WTC11 (cell line): ENCODE measurements at regions not wholly inside any gene's neighbourhood (a gene's known extent, or its start where the extent isn't known, plus 50 kb on each side); places are given as distances from the start of the nearest gene placed in this dataset.

Source experiments
- ATAC-seq: fragments of 200-7000 bp; cut with Tn5 transposase; 2 replicates; pipeline ENCODE4 v1.10.0; 2021; ENCODE audit warnings: mild to moderate bottlenecking, moderate library complexity
- CTCF ChIA-PET: fragments of 300-600 bp; sonication (Branson Sonifier 250); formaldehyde crosslinking; loops from one replicate; lab custom pipeline; 2021; ENCODE audit warnings: antibody characterized with exemption; lab: Charles Lee
- POLR2A ChIA-PET: fragments of 350-600 bp; sonication (Branson Sonifier 250); formaldehyde crosslinking; loops from one replicate; lab custom pipeline; 2021; ENCODE audit warnings: antibody characterized with exemption; lab: Charles Lee
- DNase-seq: peaks from one replicate; pipeline ENCODE4 v3.0.0; 2021; ENCODE audit warnings: low spot score
- H3K27ac Mint-ChIP-seq: 2 replicates; pipeline ENCODE4 v1.8.0; 2021; ENCODE audit warnings: mixed read lengths
- H3K27me3 Mint-ChIP-seq: 2 replicates; pipeline ENCODE4 v1.8.0; 2021; ENCODE audit warnings: low read depth, mild to moderate bottlenecking, moderate library complexity, mixed read lengths
- H3K36me3 Mint-ChIP-seq: 2 replicates; pipeline ENCODE4 v1.8.0; 2021; ENCODE audit warnings: mixed read lengths
- H3K4me1 Mint-ChIP-seq: 2 replicates; pipeline ENCODE4 v1.8.0; 2022; ENCODE audit warnings: mixed read lengths
- H3K4me3 Mint-ChIP-seq: 2 replicates; pipeline ENCODE4 v1.8.0; 2021; ENCODE audit warnings: mild to moderate bottlenecking, moderate library complexity, mixed read lengths
- H3K9me3 Mint-ChIP-seq: 2 replicates; pipeline ENCODE4 v1.8.0; 2021; ENCODE audit warnings: mixed read lengths
- ATF1 ChIP-seq: sonication (generic); formaldehyde crosslinking; IDR thresholded peaks from 2 replicates; pipeline ENCODE4 v1.8.1; 2023; ENCODE audit warnings: mild to moderate bottlenecking, moderate library complexity, missing genetic modification reagents
- ATF6 ChIP-seq: sonication (generic); formaldehyde crosslinking; IDR thresholded peaks from 2 replicates; pipeline ENCODE4 v1.8.1; 2023; ENCODE audit warnings: mild to moderate bottlenecking, missing genetic modification reagents
- CBFB ChIP-seq: sonication (generic); formaldehyde crosslinking; IDR thresholded peaks from 2 replicates; pipeline ENCODE4 v1.8.1; 2022; ENCODE audit warnings: mild to moderate bottlenecking, low read depth, missing genetic modification reagents
- GABPB1 ChIP-seq: sonication (generic); formaldehyde crosslinking; IDR thresholded peaks from 2 replicates; pipeline ENCODE4 v1.8.1; 2023; ENCODE audit warnings: mild to moderate bottlenecking, missing genetic modification reagents
- GRHL2 ChIP-seq: fragments of 250-450 bp; sonication (Bioruptor Pico); IDR thresholded peaks from 2 replicates; pipeline ENCODE4 v1.8.0; 2022; ENCODE audit warnings: mild to moderate bottlenecking, moderate library complexity; ENCODE audit not compliant: insufficient replicate concordance, severe bottlenecking
- HMGA2 ChIP-seq: fragments of 250-450 bp; sonication (Bioruptor Pico); IDR thresholded peaks from 2 replicates; pipeline ENCODE4 v1.4.0; 2021; ENCODE audit warnings: mild to moderate bottlenecking, moderate library complexity
- MLX ChIP-seq: sonication (generic); formaldehyde crosslinking; IDR thresholded peaks from 2 replicates; pipeline ENCODE4 v1.8.1; 2023; ENCODE audit warnings: mild to moderate bottlenecking, missing genetic modification reagents, moderate library complexity
- NFATC4 ChIP-seq: fragments of 250-450 bp; sonication (Bioruptor Pico); IDR thresholded peaks from 2 replicates; pipeline ENCODE4 v1.9.0; 2021; ENCODE audit warnings: mild to moderate bottlenecking
- NR1H2 ChIP-seq: sonication (generic); formaldehyde crosslinking; IDR thresholded peaks from 2 replicates; pipeline ENCODE4 v1.9.0; 2021; ENCODE audit warnings: mild to moderate bottlenecking, moderate library complexity, missing genetic modification reagents
- NR2C2 ChIP-seq: sonication (generic); formaldehyde crosslinking; IDR thresholded peaks from 2 replicates; pipeline ENCODE4 v1.8.0; 2022; ENCODE audit warnings: mild to moderate bottlenecking, missing genetic modification reagents
- SMAD4 ChIP-seq: sonication (generic); formaldehyde crosslinking; IDR thresholded peaks from 2 replicates; pipeline ENCODE4 v1.8.0; 2022; ENCODE audit warnings: mild to moderate bottlenecking, missing genetic modification reagents
- TP53 ChIP-seq: sonication (generic); formaldehyde crosslinking; IDR thresholded peaks from 2 replicates; pipeline ENCODE4 v1.8.1; 2023; ENCODE audit warnings: mild to moderate bottlenecking, missing genetic modification reagents
- ZBTB21 ChIP-seq: sonication (generic); formaldehyde crosslinking; IDR thresholded peaks from 2 replicates; pipeline ENCODE4 v1.8.1; 2023; ENCODE audit warnings: mild to moderate bottlenecking, missing genetic modification reagents, borderline replicate concordance
- ZNF121 ChIP-seq: sonication (generic); formaldehyde crosslinking; IDR thresholded peaks from 2 replicates; pipeline ENCODE4 v1.8.0; 2023; ENCODE audit warnings: missing genetic modification reagents
- ZNF219 ChIP-seq: sonication (generic); formaldehyde crosslinking; IDR thresholded peaks from 2 replicates; pipeline ENCODE4 v1.8.0; 2023; ENCODE audit warnings: missing genetic modification reagents, mild to moderate bottlenecking, borderline replicate concordance
- ZNF263 ChIP-seq: sonication (generic); formaldehyde crosslinking; IDR thresholded peaks from 2 replicates; pipeline ENCODE4 v1.8.1; 2022; ENCODE audit warnings: low read depth, mild to moderate bottlenecking, moderate library complexity, missing genetic modification reagents
- ZNF416 ChIP-seq: fragments of 250-450 bp; sonication (Bioruptor Pico); IDR thresholded peaks from 2 replicates; pipeline ENCODE4 v1.9.0; 2021; ENCODE audit warnings: mild to moderate bottlenecking, inconsistent platforms
- ZNF671 ChIP-seq: fragments of 250-450 bp; sonication (Bioruptor Pico); IDR thresholded peaks from 2 replicates; pipeline ENCODE4 v1.8.0; 2021; ENCODE audit warnings: mild to moderate bottlenecking
- TF ChIP-seq, protein P1 (sequence below): sonication (generic); formaldehyde crosslinking; IDR thresholded peaks from 2 replicates; pipeline ENCODE4 v1.8.0; 2022; ENCODE audit warnings: missing genetic modification reagents
- TF ChIP-seq, protein P2 (sequence below): sonication (generic); formaldehyde crosslinking; IDR thresholded peaks from 2 replicates; pipeline ENCODE4 v1.8.0; 2023; ENCODE audit warnings: mild to moderate bottlenecking, missing genetic modification reagents
- TF ChIP-seq, protein P3 (sequence below): sonication (generic); formaldehyde crosslinking; conservative IDR thresholded peaks from 2 replicates; pipeline ENCODE4 v1.8.1; 2022; ENCODE audit warnings: mild to moderate bottlenecking, missing genetic modification reagents
- TF ChIP-seq, protein P4 (sequence below): sonication (generic); formaldehyde crosslinking; IDR thresholded peaks from 2 replicates; pipeline ENCODE4 v1.8.1; 2022; ENCODE audit warnings: missing genetic modification reagents, borderline replicate concordance

GRCh38 chr6:137806914-137807682, 60.0 kb upstream of the TNFAIP3 start (continued):
- no peak for TF ChIP-seq ATF1 (CRISPR knock-in tag)
- TF ChIP-seq NR2C2 (CRISPR knock-in tag): no peak
- TF ChIP-seq ZBTB21 (CRISPR knock-in tag): no peak
- TF ChIP-seq ZNF416 (CRISPR knock-in tag): no peak
- no peak for TF ChIP-seq GRHL2 (CRISPR knock-in tag)
- no peak for TF ChIP-seq HMGA2 (CRISPR knock-in tag)
- TF ChIP-seq NR1H2 (CRISPR knock-in tag): no peak
- no peak for TF ChIP-seq SMAD4 (CRISPR knock-in tag)
- TF ChIP-seq ZNF121 (CRISPR knock-in tag): no peak
- TF ChIP-seq ZNF671: no peak
- TF ChIP-seq, protein P1, sequence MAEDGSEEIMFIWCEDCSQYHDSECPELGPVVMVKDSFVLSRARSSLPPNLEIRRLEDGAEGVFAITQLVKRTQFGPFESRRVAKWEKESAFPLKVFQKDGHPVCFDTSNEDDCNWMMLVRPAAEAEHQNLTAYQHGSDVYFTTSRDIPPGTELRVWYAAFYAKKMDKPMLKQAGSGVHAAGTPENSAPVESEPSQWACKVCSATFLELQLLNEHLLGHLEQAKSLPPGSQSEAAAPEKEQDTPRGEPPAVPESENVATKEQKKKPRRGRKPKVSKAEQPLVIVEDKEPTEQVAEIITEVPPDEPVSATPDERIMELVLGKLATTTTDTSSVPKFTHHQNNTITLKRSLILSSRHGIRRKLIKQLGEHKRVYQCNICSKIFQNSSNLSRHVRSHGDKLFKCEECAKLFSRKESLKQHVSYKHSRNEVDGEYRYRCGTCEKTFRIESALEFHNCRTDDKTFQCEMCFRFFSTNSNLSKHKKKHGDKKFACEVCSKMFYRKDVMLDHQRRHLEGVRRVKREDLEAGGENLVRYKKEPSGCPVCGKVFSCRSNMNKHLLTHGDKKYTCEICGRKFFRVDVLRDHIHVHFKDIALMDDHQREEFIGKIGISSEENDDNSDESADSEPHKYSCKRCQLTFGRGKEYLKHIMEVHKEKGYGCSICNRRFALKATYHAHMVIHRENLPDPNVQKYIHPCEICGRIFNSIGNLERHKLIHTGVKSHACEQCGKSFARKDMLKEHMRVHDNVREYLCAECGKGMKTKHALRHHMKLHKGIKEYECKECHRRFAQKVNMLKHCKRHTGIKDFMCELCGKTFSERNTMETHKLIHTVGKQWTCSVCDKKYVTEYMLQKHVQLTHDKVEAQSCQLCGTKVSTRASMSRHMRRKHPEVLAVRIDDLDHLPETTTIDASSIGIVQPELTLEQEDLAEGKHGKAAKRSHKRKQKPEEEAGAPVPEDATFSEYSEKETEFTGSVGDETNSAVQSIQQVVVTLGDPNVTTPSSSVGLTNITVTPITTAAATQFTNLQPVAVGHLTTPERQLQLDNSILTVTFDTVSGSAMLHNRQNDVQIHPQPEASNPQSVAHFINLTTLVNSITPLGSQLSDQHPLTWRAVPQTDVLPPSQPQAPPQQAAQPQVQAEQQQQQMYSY: no peak
- no peak for TF ChIP-seq MLX
- TF ChIP-seq ZNF219: no peak

GRCh38 chr6:137808191-137808590, 58.9 kb upstream of the TNFAIP3 start:
- CTCF ChIA-PET: no interaction called here

More at GRCh38 chr6:137808191-137808590, 58.9 kb upstream of the TNFAIP3 start:
- H3K9me3 Mint-ChIP-seq: peaks cover 4% of the 10 kb centered on the region; the same call in 1 of the 2 replicates
- H3K36me3 Mint-ChIP-seq: no peaks in the 10 kb centered on the region
- ATAC-seq: no peak
- POLR2A ChIA-PET: no interaction called here
- H3K27ac Mint-ChIP-seq: no peak overlapping the region
- DNase-seq: no peak
- no peaks in the 10 kb centered on the region for H3K27me3 Mint-ChIP-seq
- TF ChIP-seq TP53 (CRISPR knock-in tag): no peak
- TF ChIP-seq, protein P2, sequence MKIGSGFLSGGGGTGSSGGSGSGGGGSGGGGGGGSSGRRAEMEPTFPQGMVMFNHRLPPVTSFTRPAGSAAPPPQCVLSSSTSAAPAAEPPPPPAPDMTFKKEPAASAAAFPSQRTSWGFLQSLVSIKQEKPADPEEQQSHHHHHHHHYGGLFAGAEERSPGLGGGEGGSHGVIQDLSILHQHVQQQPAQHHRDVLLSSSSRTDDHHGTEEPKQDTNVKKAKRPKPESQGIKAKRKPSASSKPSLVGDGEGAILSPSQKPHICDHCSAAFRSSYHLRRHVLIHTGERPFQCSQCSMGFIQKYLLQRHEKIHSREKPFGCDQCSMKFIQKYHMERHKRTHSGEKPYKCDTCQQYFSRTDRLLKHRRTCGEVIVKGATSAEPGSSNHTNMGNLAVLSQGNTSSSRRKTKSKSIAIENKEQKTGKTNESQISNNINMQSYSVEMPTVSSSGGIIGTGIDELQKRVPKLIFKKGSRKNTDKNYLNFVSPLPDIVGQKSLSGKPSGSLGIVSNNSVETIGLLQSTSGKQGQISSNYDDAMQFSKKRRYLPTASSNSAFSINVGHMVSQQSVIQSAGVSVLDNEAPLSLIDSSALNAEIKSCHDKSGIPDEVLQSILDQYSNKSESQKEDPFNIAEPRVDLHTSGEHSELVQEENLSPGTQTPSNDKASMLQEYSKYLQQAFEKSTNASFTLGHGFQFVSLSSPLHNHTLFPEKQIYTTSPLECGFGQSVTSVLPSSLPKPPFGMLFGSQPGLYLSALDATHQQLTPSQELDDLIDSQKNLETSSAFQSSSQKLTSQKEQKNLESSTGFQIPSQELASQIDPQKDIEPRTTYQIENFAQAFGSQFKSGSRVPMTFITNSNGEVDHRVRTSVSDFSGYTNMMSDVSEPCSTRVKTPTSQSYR (CRISPR knock-in tag): no peak
- TF ChIP-seq CBFB (CRISPR knock-in tag): no peak
- no peak for TF ChIP-seq NFATC4
- TF ChIP-seq ATF6 (CRISPR knock-in tag): no peak
- TF ChIP-seq, protein P3, sequence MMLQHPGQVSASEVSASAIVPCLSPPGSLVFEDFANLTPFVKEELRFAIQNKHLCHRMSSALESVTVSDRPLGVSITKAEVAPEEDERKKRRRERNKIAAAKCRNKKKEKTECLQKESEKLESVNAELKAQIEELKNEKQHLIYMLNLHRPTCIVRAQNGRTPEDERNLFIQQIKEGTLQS: no peak
- TF ChIP-seq GABPB1: no peak
- TF ChIP-seq, protein P4, sequence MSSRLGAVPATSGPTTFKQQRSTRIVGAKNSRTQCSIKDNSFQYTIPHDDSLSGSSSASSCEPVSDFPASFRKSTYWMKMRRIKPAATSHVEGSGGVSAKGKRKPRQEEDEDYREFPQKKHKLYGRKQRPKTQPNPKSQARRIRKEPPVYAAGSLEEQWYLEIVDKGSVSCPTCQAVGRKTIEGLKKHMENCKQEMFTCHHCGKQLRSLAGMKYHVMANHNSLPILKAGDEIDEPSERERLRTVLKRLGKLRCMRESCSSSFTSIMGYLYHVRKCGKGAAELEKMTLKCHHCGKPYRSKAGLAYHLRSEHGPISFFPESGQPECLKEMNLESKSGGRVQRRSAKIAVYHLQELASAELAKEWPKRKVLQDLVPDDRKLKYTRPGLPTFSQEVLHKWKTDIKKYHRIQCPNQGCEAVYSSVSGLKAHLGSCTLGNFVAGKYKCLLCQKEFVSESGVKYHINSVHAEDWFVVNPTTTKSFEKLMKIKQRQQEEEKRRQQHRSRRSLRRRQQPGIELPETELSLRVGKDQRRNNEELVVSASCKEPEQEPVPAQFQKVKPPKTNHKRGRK (CRISPR knock-in tag): no peak
- no peak for TF ChIP-seq ZNF263 (CRISPR knock-in tag)
- H3K4me1 Mint-ChIP-seq: peaks cover 16% of the 10 kb centered on the region
- no peak overlapping the region for H3K4me3 Mint-ChIP-seq
